Eye (tissue), 1 donor: ENCODE measurements at regions not wholly inside any gene's neighbourhood (a gene's known extent, or its start where the extent isn't known, plus 50 kb on each side); places are given as distances from the start of the nearest gene placed in this dataset.
"Not testable (repeated sequence)": the region's sequence is repeated elsewhere in the genome, so short reads cannot be mapped to it uniquely, and the experiment has no call there.

Experiments used
- DNase-seq: peaks from one replicate; pipeline ENCODE4 v3.0.0-alpha.2; 2015

DNA sequence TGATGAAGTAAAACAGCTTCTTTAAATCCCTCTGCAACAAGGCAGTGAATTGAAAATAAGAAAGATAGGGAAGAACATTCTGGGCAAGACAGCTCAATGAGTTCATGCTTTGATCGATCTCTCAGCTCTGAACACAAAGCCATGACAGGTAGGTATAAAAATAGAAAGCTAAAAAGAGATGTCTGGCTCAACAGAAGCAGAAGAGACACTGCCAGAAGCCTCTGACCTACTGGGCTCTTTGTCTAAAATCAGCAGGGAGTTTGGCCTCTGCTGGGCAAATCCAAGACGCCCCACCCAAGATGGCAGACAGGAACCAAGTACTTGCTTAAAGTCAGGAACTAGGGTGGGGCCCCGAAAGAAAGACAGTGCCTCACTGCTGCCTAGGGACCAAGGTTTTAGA lies 2684.1 kb upstream of the TPTE start:
- not testable (repeated sequence) for DNase-seq

DNA sequence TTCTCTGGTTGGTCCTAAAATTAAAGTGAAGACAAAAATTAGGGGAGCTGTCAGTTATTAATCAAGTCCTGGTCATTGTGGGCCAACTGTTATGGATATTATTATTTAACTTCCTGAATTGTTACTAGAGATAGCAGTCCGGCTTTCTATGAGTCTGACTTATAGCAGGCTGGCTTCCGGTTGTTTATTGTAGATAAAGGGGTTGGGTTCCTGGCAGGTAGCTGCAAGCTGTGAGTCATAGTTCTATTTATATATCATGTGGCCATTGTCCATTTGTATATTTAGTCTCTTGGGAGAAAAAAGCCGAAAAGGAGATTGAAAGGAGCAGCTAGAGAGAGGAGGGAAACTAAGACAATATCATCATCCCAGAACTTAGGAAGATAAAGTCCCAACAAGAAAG lies 2668.0 kb upstream of the TPTE start:
- not testable (repeated sequence) for DNase-seq

DNA sequence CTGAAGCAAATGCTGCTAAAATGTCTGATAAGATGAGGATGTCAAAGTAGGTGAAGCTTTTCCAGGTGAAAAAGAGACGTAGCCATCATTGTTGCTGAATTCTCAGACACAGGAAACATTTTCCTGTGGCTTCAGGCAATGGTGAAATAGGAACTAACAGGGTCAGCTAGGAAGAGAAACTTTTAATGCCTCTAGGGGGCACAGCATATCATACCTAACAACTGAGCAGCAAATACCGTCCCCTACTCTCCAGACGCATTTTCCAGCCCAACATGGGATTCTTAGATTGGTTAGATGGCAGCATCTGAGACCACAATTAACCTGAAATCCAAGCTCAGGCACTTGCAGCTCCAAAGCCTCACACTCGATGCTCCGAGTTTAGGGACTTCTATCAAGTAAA lies 2667.5 kb upstream of the TPTE start:
- not testable (repeated sequence) for DNase-seq
